Stimulated activated CD4-positive, alpha-beta T cell treated with anti-CD3 and anti-CD28 coated beads, Interleukin-15, amount 100 ng/mL, for 1 hour (primary cell): ENCODE measurements at regions not wholly inside any gene's neighbourhood (a gene's known extent, or its start where the extent isn't known, plus 50 kb on each side); places are given as distances from the start of the nearest gene placed in this dataset.

Source experiments
- DNase-seq, 2 donors: peaks; one replicate each; pipeline ENCODE4 v3.0.0-alpha.2; 2020; ENCODE audit warnings: low read depth in 1 of 2, low spot score in 1 of 2

- no peak for DNase-seq
Measured at GRCh38 chr15:97563516-97563915, 397.0 kb upstream of the ARRDC4 start.

- no peak for DNase-seq
Measured at GRCh38 chr15:97566961-97567360, 393.5 kb upstream of the ARRDC4 start.

GRCh38 chr15:97567411-97567810 lies 393.1 kb upstream of the ARRDC4 start:
- DNase-seq: no peak

GRCh38 chr15:97576929-97577645 lies 383.4 kb upstream of the ARRDC4 start:
- no peak for DNase-seq

GRCh38 chr15:97585408-97585807 lies 375.1 kb upstream of the ARRDC4 start:
- DNase-seq: no peak

- no peak for DNase-seq
Measured at GRCh38 chr15:97592778-97593177, 367.7 kb upstream of the ARRDC4 start.

- DNase-seq: no peak
Measured at GRCh38 chr15:97597801-97598200, 362.7 kb upstream of the ARRDC4 start.

- no peak for DNase-seq
Measured at GRCh38 chr15:97598353-97598798, 362.1 kb upstream of the ARRDC4 start.

GRCh38 chr15:97600190-97600589 lies 360.3 kb upstream of the ARRDC4 start:
- DNase-seq: no peak

GRCh38 chr15:97604677-97605076 lies 355.8 kb upstream of the ARRDC4 start:
- no peak for DNase-seq

- DNase-seq: no peak
Measured at GRCh38 chr15:97615114-97615513, 345.4 kb upstream of the ARRDC4 start.

GRCh38 chr15:97623091-97623661 lies 337.3 kb upstream of the ARRDC4 start:
- no peak for DNase-seq

GRCh38 chr15:97627634-97628033 lies 332.9 kb upstream of the ARRDC4 start:
- no peak for DNase-seq

- no peak for DNase-seq
Measured at GRCh38 chr15:97645758-97646157, 314.7 kb upstream of the ARRDC4 start.

- no peak for DNase-seq
Measured at GRCh38 chr15:97648728-97649127, 311.8 kb upstream of the ARRDC4 start.

GRCh38 chr15:97652041-97652440 lies 308.5 kb upstream of the ARRDC4 start:
- no peak for DNase-seq

- no peak for DNase-seq
Measured at GRCh38 chr15:97652700-97653167, 307.8 kb upstream of the ARRDC4 start.

- no peak for DNase-seq
Measured at GRCh38 chr15:97653896-97654295, 306.6 kb upstream of the ARRDC4 start.

GRCh38 chr15:97654481-97655076 lies 305.9 kb upstream of the ARRDC4 start:
- DNase-seq: no peak

GRCh38 chr15:97661796-97662195 lies 298.7 kb upstream of the ARRDC4 start:
- DNase-seq: no peak

GRCh38 chr15:97672586-97672985 lies 287.9 kb upstream of the ARRDC4 start:
- DNase-seq: no peak

GRCh38 chr15:97678656-97679055 lies 281.8 kb upstream of the ARRDC4 start:
- DNase-seq: no peak
